MM.1S (cell line): ENCODE measurements at regions not wholly inside any gene's neighbourhood (a gene's known extent, or its start where the extent isn't known, plus 50 kb on each side); places are given as distances from the start of the nearest gene placed in this dataset.

Experiments
- CTCF ChIP-seq: fragments of 300-600 bp; sonication (generic); IDR thresholded peaks from 2 replicates; pipeline ENCODE4 v1.5.1; 2016; ENCODE audit warnings: antibody characterized with exemption, low read length, mixed read lengths
- EZH2 ChIP-seq: fragments of 300-600 bp; sonication (generic); optimal IDR thresholded peaks from 2 replicates; pipeline ENCODE3; 2017; ENCODE audit warnings: low read depth, mild to moderate bottlenecking, antibody characterized with exemption, low read length, mixed read lengths

GRCh38 chr2:190117305-190117704 lies 54.8 kb upstream of the MSTN start:
- TF ChIP-seq CTCF, result no peak
- no peak for TF ChIP-seq EZH2
